AG09309 (cell line): ENCODE measurements at regions not wholly inside any gene's neighbourhood (a gene's known extent, or its start where the extent isn't known, plus 50 kb on each side); places are given as distances from the start of the nearest gene placed in this dataset.

Experiments used
- DNase-seq: peaks from one replicate; pipeline ENCODE4 v3.0.0-alpha.2; 2010; ENCODE audit warnings: low read depth
- H3K4me3 ChIP-seq: 2 replicates; pipeline ENCODE4 v1.5.1; 2011; ENCODE audit warnings: mild to moderate bottlenecking, low read depth, low read length, moderate library complexity; ENCODE audit not compliant: control insufficient read depth
- CTCF ChIP-seq: IDR thresholded peaks from 2 replicates; pipeline ENCODE4 v1.5.1; 2011; ENCODE audit warnings: mild to moderate bottlenecking, low read depth, low read length, inconsistent platforms; ENCODE audit not compliant: insufficient read depth, control insufficient read depth; ENCODE audit errors: missing control alignments

- no peak overlapping the region for H3K4me3 ChIP-seq
- no peak for TF ChIP-seq CTCF
- DNase-seq = no peak
Measured at GRCh38 chr3:41118461-41119390, 80.6 kb upstream of the CTNNB1 start.

- no peak overlapping the region for H3K4me3 ChIP-seq
- no peak for TF ChIP-seq CTCF
- DNase-seq = no peak
Measured at GRCh38 chr3:41120460-41120859, 78.8 kb upstream of the CTNNB1 start.

DNA sequence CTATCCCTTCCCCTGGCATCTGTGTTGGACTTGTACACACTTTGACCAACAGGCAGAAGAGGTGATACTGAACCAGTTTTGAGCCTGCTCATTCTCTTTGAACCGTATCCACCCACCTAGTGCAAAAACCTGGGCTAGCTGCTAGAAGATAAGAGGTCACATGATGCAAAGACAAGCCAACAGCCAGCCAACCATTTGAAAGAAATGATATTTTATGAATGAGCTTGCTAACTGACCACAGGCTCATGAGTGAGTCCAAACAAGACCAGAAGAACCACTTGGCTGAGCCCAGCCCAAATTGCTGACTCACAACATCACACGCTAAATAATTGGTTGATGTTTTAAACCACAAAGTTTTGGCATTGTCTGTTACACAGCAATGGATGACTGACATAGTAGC, 74.0 kb upstream of the CTNNB1 start:
- no peak overlapping the region for H3K4me3 ChIP-seq
- no peak for DNase-seq
- TF ChIP-seq CTCF = no peak

- no peak overlapping the region for H3K4me3 ChIP-seq
- TF ChIP-seq CTCF = no peak
- DNase-seq = no peak
Measured at GRCh38 chr3:41126472-41126871, 72.8 kb upstream of the CTNNB1 start.

DNA sequence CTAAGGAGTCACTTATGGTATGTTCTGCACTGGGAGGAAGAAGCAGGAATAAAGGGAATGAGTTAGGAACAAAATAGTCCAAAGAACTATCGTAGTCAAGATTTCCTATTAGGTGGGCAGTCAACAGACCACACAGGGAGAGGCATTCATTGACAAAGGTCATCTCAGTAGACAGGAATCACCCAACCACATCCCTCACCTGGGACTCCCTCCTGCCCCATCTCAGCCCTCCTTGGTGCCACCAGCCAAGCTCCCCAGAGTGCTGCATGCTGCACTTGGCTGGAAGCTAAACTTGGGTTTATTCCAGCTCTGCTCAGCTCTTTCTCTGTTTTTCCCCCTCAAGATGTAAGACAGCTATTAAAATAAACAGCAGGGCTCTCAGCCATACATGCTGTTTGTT, 72.3 kb upstream of the CTNNB1 start:
- TF ChIP-seq CTCF = no peak
- no peak overlapping the region for H3K4me3 ChIP-seq
- no peak for DNase-seq

DNA sequence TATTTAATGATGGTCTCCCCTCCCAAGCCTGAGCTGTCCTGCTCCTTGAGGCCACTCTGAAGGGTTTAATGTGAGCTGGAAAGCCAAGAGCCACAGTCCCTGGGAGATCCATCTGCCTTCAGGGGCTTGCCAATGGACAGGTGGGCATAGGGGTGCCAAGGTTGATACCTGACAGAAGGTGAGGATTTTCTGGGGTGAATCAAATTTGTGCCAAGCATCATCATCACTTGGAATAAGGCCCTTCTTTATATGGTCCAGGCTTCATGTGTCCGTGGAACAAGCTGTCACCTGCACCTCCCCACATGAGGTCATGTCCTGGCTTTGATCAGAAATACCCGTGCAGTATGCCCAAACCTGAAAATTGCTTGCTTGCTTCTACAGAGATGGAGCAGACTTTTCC, 71.9 kb upstream of the CTNNB1 start:
- no peak for DNase-seq
- no peak overlapping the region for H3K4me3 ChIP-seq
- no peak for TF ChIP-seq CTCF
